Endothelial cell of umbilical vein (primary cell): ENCODE measurements at regions not wholly inside any gene's neighbourhood (a gene's known extent, or its start where the extent isn't known, plus 50 kb on each side); places are given as distances from the start of the nearest gene placed in this dataset.

ENCODE experiments used
- BruUV-seq: library from RNA; stranded (reverse); fragments of 400-500 nt; replicated peaks from 2 replicates; lab custom pipeline; 2021; lab: Mats Ljungman, UMichigan
- CTCF ChIA-PET: fragments of 300-600, 350-600 bp; sonication (Branson Sonifier 250); formaldehyde crosslinking; loops from one replicate; lab custom pipeline; 2021; ENCODE audit warnings: antibody characterized with exemption, inconsistent platforms; lab: Charles Lee
- POLR2A ChIA-PET: fragments of 300-600, 350-600 bp; sonication (Branson Sonifier 250); formaldehyde crosslinking; loops from one replicate; lab custom pipeline; 2021; ENCODE audit warnings: antibody characterized with exemption, inconsistent platforms; lab: Charles Lee
- DNase-seq: peaks from one replicate; pipeline ENCODE4 v3.0.0-alpha.2; 2011; ENCODE audit warnings: low read depth, low spot score
- FAIRE-seq: peaks from 2 replicates; lab custom pipeline; 2011; peaks lifted over from hg19 to GRCh38; lab: Jason Lieb, UNC
- H2AFZ ChIP-seq: 2 replicates; pipeline ENCODE4 v1.6.0; 2012; ENCODE audit warnings: low read depth, low read length, control low read depth, inconsistent platforms
- H3K27ac ChIP-seq: 2 replicates; pipeline ENCODE4 v1.5.1; 2011; ENCODE audit warnings: low read depth, mild to moderate bottlenecking, control low read depth, low read length, moderate library complexity; ENCODE audit not compliant: insufficient read depth
- H3K27me3 ChIP-seq, 2 experiments: 2 replicates each; pipeline versions ENCODE4 v1.6.0 to v1.6.1; 2011; ENCODE audit warnings: low read length in 2 of 2, mixed read lengths in 1 of 2; ENCODE audit not compliant: control insufficient read depth in 2 of 2, insufficient read depth in 2 of 2
- H3K36me3 ChIP-seq, 2 experiments: 2 replicates in 1 of 2; 3 replicates in 1 of 2; pipeline ENCODE4 v1.5.1; 2011; ENCODE audit warnings: low read length in 2 of 2, mild to moderate bottlenecking in 1 of 2, moderate library complexity in 1 of 2; ENCODE audit not compliant: control insufficient read depth in 2 of 2, insufficient read depth in 2 of 2; ENCODE audit errors: extremely low read depth in 1 of 2
- H3K4me1 ChIP-seq: 3 replicates; pipeline ENCODE4 v1.5.1; 2011; ENCODE audit warnings: mild to moderate bottlenecking, low read length; ENCODE audit not compliant: control insufficient read depth, insufficient read depth; ENCODE audit errors: extremely low read depth
- H3K4me2 ChIP-seq: 2 replicates; pipeline ENCODE4 v1.6.1; 2011; ENCODE audit warnings: low read length, control low read depth, mixed read lengths; ENCODE audit not compliant: insufficient read depth
- H3K4me3 ChIP-seq, 3 experiments: fragments of 200-600 bp in 1 of 3; sonication (generic), shearing (Covaris generic) in 1 of 3; replicated peaks in 1 of 3; 2 replicates each; pipeline ENCODE4 v1.5.1; 2011 to 2016; ENCODE audit warnings: control low read depth in 3 of 3, low read length in 3 of 3, mild to moderate bottlenecking in 2 of 3, inconsistent platforms in 1 of 3, low read depth in 1 of 3, moderate library complexity in 1 of 3; ENCODE audit not compliant: insufficient read depth in 1 of 3
- H3K79me2 ChIP-seq: 2 replicates; pipeline ENCODE4 v1.6.0; 2012; ENCODE audit warnings: low read length, inconsistent platforms; ENCODE audit not compliant: control insufficient read depth, insufficient read depth
- H3K9ac ChIP-seq: replicated peaks from 2 replicates; pipeline ENCODE3; 2011; ENCODE audit warnings: low read length, control low read depth; ENCODE audit not compliant: insufficient read depth; ENCODE audit errors: extremely low read depth
- H3K9me1 ChIP-seq: replicated peaks from 3 replicates; pipeline ENCODE4 v1.6.0; 2011; ENCODE audit warnings: mild to moderate bottlenecking, low read length; ENCODE audit not compliant: control insufficient read depth, insufficient read depth; ENCODE audit errors: extremely low read depth
- H3K9me3 ChIP-seq: replicated peaks from 2 replicates; pipeline ENCODE4 v1.5.1; 2012; ENCODE audit warnings: low read length, inconsistent platforms; ENCODE audit not compliant: control insufficient read depth, insufficient read depth
- H4K20me1 ChIP-seq: replicated peaks from 2 replicates; pipeline ENCODE3; 2011; ENCODE audit warnings: mild to moderate bottlenecking, low read length; ENCODE audit not compliant: control insufficient read depth, insufficient read depth; ENCODE audit errors: extremely low read depth
- EZH2 ChIP-seq: IDR thresholded peaks from 2 replicates; pipeline ENCODE4 v1.6.1; 2012; ENCODE audit warnings: borderline replicate concordance, low read depth, mild to moderate bottlenecking, moderate library complexity, low read length, inconsistent platforms; ENCODE audit not compliant: severe bottlenecking
- FOS ChIP-seq: IDR thresholded peaks from 2 replicates; pipeline ENCODE4 v1.6.1; 2011; ENCODE audit warnings: mild to moderate bottlenecking, low read length, moderate library complexity, borderline replicate concordance; ENCODE audit not compliant: insufficient read depth
- GATA2 ChIP-seq: IDR thresholded peaks from 2 replicates; pipeline ENCODE4 v1.7.0; 2011; ENCODE audit warnings: low read depth, mild to moderate bottlenecking, moderate library complexity, mixed read lengths, low read length; ENCODE audit not compliant: insufficient read length, insufficient read depth
- JUN ChIP-seq: IDR thresholded peaks from 2 replicates; pipeline ENCODE4 v1.6.1; 2011; ENCODE audit warnings: borderline replicate concordance, low read depth; ENCODE audit not compliant: insufficient read length, insufficient read depth
- MYC ChIP-seq: IDR thresholded peaks from one replicate; pipeline ENCODE4 v1.6.1; 2011; ENCODE audit warnings: mild to moderate bottlenecking, low read depth, low read length
- POLR2A ChIP-seq: IDR thresholded peaks from 2 replicates; pipeline ENCODE4 v1.6.1; 2012; ENCODE audit warnings: low read depth, mild to moderate bottlenecking, control low read depth, low read length
- POLR2AphosphoS5 ChIP-seq: IDR thresholded peaks from 2 replicates; pipeline ENCODE4 v1.6.1; 2012; ENCODE audit warnings: low read depth, mild to moderate bottlenecking, control low read depth, low read length, moderate library complexity; ENCODE audit not compliant: insufficient read depth
- dilution Hi-C: fragments of 300-500 bp; cut with MboI; formaldehyde crosslinking; loops from one replicate; pipeline ENCODE4 v1.15.0; 2019; ENCODE audit warnings: low sequenced_read_pairs; ENCODE audit not compliant: extremely low pct_ligation_motif_present
- intact Hi-C: fragments of 100-400 bp; cut with micrococcal nuclease; formaldehyde crosslinking; loops from one replicate; pipeline ENCODE4 v1.10.0; 2022
- TF ChIP-seq, protein P1 (sequence below), 2 donors: IDR thresholded peaks; 1 replicate in 1 of 2; 2 replicates in 1 of 2; pipeline ENCODE4 v1.5.1; 2011; ENCODE audit warnings: low read length in 2 of 2, mild to moderate bottlenecking in 2 of 2, moderate library complexity in 2 of 2, control low read depth in 1 of 2, inconsistent platforms in 1 of 2, low read depth in 1 of 2; ENCODE audit not compliant: insufficient read depth in 1 of 2; ENCODE audit errors: extremely low read depth in 1 of 2
- TF ChIP-seq, protein P2 (sequence below): IDR thresholded peaks from 2 replicates; pipeline ENCODE4 v1.6.1; 2011; ENCODE audit not compliant: insufficient read depth, insufficient read length

DNA sequence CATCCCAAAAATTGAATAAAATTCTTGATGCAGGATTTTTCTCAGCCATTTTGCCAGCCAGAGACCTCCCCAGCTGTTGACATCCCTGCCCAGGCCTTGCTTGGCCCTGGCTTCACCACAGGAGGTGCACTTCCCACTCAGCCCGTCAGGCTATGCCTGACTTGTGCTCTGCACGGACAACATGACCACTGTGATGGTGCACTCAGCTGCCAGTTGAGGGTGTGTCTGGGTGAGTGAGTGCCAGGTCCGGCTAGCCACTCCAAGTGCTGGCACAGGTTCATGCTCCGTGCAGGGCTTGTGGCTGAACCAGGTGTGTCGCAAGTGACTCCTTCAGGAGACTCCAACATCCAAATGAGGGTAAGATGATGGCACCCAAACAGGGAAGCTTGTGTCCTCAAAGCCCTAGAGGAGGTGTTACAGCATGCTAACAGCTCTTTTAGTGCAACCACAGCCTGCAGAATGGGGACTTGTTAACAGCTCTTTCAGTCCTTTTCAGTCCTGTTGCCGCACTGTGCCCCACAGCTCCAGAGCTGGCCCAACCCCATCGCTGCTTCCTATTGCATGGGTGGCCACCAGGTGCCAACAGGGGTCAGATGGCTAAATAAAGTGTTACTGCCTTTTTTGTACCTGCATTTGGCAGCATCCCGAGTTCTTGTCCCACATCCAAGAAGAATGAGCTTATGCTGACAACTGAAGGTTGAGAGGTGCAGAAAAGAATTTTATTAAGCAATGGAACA lies 380.7 kb downstream of the SLITRK5 start:
- no peaks in the 10 kb centered on the region for H3K36me3 ChIP-seq
- H3K4me1 ChIP-seq = no peaks in the 10 kb centered on the region
- no peak overlapping the region for H2AFZ ChIP-seq
- FAIRE-seq (no peak), DNase-seq (no peak)
- no peak overlapping the region for H3K4me2 ChIP-seq
- H3K4me3 ChIP-seq = no peak overlapping the region
- dilution Hi-C loops (no loop called here), intact Hi-C loops (no loop called here)
- H4K20me1 ChIP-seq = no peaks in the 10 kb centered on the region
- no TSS peak for BruUV-seq
- ChIA-PET CTCF (no interaction called here), POLR2A (no interaction called here)
- no peaks in the 10 kb centered on the region for H3K79me2 ChIP-seq
- no peaks in the 10 kb centered on the region for H3K9me1 ChIP-seq
- H3K27ac ChIP-seq = no peak overlapping the region
- H3K9me3 ChIP-seq = peaks cover 3% of the 10 kb centered on the region
- H3K27me3 ChIP-seq = no peaks in the 10 kb centered on the region
- H3K9ac ChIP-seq = no peak overlapping the region
- no peak for TF ChIP-seq GATA2

DNA sequence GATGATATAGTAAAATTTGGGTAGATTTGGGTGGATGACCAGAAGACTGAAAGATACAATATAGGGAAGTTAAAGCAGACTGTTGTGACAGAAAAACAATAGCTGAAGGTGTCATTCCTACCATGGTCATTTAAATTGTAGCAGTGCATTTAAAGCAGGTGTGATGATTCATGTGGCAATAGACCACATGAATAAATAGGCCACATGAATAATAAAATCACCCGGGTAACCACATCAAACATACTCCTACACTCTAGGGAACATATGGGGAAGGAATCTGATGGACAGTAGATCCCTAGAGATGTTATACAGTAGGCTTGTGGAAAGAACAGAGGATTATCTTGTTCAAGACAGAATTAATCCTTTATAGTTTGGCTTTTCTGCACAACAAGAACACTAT lies 392.6 kb downstream of the SLITRK5 start:
- ChIA-PET CTCF (no interaction called here), POLR2A (no interaction called here)
- no peak for TF ChIP-seq FOS
- TF ChIP-seq GATA2 = no peak
- TF ChIP-seq EZH2 = no peak
- TF ChIP-seq JUN = no peak
- TF ChIP-seq MYC = no peak
- TF ChIP-seq, protein P1, sequence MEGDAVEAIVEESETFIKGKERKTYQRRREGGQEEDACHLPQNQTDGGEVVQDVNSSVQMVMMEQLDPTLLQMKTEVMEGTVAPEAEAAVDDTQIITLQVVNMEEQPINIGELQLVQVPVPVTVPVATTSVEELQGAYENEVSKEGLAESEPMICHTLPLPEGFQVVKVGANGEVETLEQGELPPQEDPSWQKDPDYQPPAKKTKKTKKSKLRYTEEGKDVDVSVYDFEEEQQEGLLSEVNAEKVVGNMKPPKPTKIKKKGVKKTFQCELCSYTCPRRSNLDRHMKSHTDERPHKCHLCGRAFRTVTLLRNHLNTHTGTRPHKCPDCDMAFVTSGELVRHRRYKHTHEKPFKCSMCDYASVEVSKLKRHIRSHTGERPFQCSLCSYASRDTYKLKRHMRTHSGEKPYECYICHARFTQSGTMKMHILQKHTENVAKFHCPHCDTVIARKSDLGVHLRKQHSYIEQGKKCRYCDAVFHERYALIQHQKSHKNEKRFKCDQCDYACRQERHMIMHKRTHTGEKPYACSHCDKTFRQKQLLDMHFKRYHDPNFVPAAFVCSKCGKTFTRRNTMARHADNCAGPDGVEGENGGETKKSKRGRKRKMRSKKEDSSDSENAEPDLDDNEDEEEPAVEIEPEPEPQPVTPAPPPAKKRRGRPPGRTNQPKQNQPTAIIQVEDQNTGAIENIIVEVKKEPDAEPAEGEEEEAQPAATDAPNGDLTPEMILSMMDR (IDR thresholded peaks at IDR 0.05; ENCODE audit: extremely low read depth in 1 of 2, insufficient read depth in 1 of 2, low read depth in 1 of 2, low read length in 2 of 2) = no peak
- no peak for TF ChIP-seq POLR2AphosphoS5
- TF ChIP-seq, protein P2, sequence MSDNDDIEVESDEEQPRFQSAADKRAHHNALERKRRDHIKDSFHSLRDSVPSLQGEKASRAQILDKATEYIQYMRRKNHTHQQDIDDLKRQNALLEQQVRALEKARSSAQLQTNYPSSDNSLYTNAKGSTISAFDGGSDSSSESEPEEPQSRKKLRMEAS = no peak
- no peak for TF ChIP-seq POLR2A
- Histone ChIP-seq H3K27me3 (no peaks in the 10 kb centered on the region), H3K79me2 (no peaks in the 10 kb centered on the region), H3K27ac (no peak overlapping the region), H3K9ac (no peak overlapping the region), H4K20me1 (no peaks in the 10 kb centered on the region), H3K4me2 (no peak overlapping the region), H3K4me1 (no peaks in the 10 kb centered on the region), H3K4me3 (no peak overlapping the region), H3K9me1 (no peaks in the 10 kb centered on the region), H2AFZ (no peak overlapping the region), H3K36me3 (no peaks in the 10 kb centered on the region), H3K9me3 (peaks cover 6% of the 10 kb centered on the region)
- intact Hi-C loops (no loop called here), dilution Hi-C loops (no loop called here)
- no peak for DNase-seq
- BruUV-seq = no TSS peak
- no peak for FAIRE-seq
